CD4-positive, alpha-beta T cell treated with Interleukin-2 at 100 ng/mL for 4 hours (primary cell): ENCODE measurements at regions not wholly inside any gene's neighbourhood (a gene's known extent, or its start where the extent isn't known, plus 50 kb on each side); places are given as distances from the start of the nearest gene placed in this dataset.
"Not testable (repeated sequence)": the region's sequence is repeated elsewhere in the genome, so short reads cannot be mapped to it uniquely, and the experiment has no call there.

Experiments
- DNase-seq: peaks from one replicate; pipeline ENCODE4 v3.0.0-alpha.2; 2020; ENCODE audit warnings: low spot score

DNA sequence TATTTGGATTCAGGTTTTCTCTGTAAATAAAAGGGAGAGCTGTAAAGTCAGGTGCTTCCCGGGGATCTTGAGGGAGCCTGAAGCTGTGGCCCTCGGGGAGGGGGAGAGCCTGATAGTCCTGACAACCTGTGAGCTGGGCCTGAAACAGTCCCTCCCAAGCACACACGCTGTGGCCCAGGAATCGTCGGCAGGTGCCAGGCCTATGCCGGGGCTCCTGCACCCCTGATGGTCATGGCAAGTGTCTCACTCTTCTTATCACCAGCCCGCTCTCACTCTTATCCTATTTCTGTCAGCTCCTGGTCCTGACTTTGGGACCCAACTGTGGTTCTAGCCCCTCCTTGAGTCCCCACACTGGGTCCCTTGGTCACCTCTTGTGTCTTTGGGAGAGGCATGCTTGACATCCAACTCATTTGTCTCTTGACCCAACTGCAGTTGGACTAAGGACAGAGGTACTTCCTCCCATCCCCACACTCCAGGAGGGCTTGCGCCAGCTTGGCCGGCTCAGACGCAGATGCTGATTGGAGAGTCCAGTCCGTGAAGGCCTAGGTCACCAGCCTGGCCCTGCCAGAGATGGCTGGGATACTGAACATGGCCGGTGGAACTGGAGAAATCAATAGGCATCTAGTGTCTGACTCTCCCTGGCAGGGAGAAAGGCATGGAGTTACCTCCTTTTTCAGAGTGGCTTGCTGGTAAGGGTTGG, 170.5 kb upstream of the WSCD1 start:
- DNase-seq, result no peak

DNA sequence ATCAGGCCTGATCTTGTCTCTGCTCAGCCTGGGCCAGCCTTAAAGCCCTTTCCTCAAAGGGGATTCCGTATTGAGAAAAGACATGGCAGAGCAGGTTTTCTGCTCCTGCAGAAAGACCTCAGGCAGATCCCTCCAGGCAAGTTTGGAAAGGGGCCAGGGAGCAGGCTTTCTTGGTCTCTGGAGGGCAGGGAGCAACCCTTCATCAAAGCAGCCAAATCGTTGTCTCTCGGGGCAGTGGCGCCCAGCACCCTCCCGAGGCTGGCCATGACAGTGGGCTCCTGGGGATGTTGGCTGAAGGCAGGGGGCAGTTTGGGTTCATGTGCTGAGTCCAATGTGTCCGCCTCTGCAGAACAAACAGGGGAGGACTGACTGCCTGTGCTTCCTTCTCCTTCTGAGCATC, 168.4 kb upstream of the WSCD1 start:
- no peak for DNase-seq

DNA sequence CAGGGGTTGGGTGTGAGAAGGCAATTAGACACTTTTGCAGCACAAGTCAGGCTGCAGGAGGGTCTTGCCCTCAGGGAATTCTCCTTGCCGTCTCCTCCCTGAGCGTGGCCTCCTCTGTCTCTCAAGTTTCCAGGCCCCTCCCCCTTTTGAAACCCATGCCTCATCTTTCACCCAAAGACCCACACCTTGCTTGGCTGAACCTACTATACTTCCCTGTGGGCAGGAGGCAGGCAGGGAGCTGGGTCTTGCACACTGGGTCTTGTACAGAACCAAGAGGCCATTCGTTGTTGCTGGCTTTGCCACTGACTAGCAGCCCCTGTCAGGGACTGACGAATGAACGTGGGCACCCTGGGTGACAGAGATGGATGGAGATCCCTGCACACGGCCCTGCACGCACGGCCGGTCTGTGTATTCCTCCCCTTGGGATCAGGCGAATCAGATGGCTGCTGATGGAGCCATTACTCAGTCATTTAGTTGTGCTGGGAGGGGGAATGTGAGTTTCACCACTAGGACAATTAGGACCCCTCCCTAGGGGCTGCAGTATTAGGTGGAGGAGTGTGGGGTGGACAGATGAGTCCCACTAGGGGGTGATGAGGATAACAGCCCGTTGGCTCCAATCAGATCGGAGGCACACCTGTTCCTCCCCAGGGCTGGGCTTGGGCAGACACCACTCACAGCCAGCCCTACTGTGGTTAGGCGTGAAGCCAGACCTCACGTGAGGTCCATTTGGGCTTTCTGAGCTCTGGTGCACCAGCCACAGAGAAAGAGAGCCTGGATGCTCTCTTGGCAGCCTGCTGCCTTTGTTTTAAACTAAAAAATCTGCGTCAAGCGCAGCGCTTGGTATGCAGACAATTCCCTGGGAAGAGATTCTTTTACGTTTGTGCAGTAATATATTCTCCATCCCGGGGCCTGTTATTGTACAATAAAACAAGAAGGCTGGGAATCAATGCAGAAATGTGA, 167.7 kb upstream of the WSCD1 start:
- no peak for DNase-seq

DNA sequence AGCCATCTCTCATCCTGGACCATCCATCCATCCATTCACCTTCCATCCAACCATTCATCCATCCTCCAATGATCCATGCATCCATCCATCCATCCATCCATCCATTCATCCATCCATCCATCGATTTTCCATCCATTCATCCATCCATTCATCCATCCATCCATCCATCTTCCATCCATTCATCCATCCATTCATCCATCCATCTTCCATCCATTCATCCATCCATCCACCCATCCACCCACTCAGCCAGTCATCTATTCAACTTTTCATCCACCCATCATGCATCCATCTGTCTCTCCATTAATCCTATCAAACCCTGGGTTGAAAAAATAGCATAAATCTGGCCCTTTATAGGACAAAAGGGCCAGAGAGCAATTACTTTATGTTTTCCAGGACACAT, 158.3 kb upstream of the WSCD1 start:
- no peak for DNase-seq

DNA sequence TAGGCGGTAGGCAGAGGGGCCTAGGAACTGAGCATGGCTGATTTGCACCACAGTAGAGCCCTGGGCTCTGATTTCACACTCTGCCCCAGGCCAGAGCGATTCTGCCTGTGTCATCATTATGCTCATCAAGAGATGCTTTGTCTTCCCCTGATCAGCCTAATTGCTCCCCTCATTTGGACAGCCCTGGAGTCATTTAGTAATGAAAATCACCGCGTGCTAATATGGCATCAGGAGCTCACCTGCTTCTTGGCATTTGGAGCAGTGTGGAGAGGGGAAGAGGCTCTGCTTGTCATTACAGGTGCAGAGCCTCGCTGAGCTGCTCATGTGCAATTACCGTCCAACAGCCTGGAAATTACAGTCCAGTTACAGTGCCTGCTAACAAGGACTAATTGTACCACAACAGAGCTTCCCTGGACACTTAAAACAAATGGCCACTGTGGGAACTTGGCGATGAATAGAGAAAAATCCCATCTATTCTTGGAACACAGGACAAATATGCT, 157.1 kb upstream of the WSCD1 start:
- DNase-seq, result no peak

DNA sequence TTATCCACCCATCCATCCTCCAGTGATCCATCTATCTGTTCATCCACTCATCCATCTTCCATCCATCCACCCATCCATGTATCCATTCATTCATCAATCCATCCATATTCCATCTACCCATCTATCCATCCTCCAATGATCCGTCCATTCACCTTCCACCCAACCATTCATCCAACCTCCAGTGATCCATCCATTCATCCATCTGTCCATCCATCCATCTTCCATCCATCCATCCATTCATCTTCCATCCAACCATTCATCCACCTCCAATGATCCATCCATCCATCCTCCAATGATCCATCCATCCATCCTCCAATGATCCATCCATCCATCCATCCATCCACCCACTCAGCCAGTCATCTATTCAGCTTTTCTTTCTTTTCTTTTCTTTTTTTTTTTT, 156.5 kb upstream of the WSCD1 start:
- no peak for DNase-seq

DNA sequence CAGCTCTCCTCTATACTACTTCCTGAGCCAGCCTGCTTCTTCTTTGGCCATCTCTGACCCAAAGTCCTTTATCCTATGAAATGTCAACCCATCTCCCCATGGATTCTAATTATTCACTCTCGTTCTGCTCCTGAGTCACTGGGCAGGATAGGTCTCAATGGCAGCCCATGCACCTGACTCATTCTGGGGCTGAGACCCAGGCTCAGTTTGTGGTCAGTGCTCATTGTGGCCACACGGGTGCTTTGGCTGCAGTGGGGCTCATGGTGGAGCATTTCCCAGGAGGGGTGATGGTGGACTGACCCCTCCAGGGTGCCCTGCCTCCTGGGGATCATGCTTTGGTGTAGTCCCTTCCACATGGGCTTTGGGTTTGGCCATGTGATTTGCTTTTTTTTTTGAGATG, 154.8 kb upstream of the WSCD1 start:
- DNase-seq, result no peak

DNA sequence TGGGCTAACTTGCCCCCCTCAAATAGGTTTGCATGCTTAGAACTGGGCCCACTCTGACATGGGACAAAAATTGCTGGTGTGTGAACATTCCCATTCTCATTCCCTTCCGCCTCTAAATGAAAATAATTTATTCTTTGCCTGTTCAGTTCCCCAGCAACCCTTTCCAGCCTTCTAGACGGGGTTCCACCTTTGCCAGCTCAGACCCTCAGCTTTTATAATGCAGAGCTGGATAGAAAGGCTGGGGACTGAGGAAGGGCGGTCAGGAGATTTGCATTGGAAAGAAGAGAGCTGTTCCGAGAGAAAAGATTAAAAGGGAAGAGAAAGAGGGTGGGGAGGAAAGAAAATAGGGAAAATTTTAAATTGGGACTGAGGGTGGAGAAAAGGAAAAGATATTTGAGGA, 151.1 kb upstream of the WSCD1 start:
- DNase-seq, result no peak

DNA sequence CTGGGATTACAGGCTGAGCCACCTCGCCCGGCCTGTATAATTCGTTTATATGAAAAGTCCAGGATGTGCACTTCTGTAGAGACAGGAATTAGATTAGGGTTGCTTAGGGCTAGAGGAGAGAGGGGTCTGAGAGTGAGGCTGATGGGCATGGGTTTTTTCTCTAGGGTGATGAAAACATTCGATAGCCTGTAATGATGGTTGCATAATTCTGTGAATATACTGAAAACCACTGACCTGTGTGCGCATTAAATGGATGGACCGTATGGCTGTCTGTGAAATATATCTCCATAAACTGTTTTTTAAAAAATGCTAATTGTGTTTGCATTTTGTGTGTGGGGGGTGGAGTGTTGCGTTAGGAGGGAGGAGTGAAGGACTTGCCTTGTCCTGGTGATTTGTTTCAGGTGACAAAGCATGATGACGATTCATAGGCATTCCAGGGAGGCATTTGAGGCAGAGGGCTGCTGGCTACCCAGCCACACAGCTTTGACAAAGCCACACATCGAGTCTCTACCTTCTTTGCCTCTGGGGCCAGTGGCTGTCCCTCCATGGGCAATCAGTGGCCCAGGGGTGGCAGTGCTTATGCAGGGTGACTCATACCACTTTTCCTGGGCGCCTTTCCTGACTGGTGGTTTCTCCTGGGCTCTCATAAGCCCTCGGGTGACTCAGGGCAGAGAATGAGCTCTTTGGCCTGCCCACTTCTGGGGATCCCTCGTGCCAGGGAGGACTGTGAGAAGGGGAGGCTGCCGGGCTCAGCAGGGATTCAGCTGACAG, 148.5 kb upstream of the WSCD1 start:
- no peak for DNase-seq

DNA sequence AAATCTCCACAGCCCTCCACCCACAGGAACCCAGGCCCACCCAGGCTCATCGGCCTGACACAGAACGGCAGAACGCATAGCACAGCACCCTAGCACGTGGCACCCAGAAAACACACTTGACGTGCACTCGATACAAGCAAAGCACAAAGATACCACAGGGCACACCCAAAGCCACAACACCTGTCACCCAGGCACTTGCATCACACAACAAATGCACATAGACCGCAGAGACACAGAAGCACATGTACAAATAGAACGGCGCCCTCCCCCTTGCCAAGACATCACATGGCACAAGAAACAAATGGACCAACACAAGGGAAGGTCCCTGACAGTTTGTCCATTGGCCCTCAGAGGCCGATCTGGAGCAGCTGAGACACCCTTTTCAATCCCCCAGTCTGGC, 147.7 kb upstream of the WSCD1 start:
- no peak for DNase-seq

DNA sequence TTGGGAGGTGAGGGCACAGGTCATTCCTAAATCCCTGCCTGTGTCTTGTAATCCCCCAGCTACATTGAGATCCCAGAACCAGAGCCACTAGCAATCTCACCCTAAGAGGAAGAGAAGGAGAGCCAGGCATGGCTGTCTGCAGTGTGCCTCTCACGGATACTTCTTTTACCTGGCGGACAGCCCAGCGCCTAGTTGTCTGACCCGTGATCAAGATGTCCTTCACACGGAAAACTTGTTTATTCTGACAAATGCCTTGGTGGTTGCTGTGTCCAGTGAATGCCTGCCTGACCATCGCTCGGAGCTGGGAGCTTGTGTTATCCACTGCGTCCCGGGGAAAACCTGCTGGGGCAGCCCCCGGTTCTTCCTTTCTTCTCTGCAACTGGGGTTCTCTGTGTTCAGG, 140.5 kb upstream of the WSCD1 start:
- DNase-seq, result no peak

DNA sequence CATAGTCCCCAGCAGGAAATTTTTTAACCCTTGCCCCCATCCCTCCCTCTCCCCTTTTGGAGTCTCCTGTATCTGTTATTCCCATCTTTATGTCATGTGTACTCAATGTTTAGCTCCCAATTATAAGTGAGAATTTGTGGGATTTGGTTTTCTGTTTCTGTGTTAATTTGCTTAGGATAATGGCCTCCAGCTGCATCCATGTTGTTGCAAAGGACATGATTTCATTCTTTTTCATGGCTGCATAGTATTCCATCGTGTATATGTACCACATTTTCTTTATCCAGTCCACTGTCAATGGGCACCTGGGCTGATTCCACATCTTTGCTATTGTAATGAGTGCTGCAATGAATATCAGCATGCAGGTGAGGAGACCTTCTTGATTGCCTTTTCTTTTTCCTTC, 139.6 kb upstream of the WSCD1 start:
- DNase-seq, result not testable (repeated sequence)

DNA sequence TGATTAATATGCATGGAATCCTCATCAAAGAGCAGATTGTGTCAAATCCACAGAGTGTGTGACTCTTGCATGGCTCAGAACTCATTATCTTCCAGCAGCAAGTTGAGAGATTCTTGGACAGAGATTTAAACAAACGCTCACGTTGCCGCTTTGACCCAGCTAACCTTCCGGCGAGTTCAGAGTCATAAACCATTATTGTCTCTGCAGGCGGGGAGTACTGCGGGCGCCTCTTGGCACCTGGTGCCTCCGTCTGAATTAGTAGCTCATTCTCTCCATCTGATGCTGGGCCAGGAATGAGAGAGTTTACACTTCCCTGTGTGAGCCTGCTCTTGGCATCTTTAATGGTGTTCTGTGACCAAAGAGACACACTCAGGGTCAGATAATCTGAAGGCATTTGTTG, 138.6 kb upstream of the WSCD1 start:
- no peak for DNase-seq

DNA sequence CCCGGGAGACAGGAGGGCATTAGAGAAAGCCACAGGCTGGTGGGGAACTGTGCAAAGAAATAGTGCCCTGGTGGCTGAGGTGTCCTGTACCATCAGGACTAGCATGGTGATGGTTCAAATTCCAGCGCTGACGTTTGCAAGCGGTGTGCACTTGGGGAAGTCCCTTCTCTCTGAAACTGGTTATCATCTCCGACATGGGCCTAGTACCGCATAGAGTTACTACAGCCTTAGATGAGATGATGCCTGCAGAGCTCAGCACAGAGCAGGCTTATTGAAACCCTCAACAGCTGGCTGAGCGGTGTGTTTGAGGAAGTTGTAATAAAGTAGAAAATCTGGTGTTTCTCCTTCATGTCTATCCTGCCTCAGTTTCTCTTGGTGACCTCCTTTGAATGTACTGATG, 136.7 kb upstream of the WSCD1 start:
- no peak for DNase-seq

DNA sequence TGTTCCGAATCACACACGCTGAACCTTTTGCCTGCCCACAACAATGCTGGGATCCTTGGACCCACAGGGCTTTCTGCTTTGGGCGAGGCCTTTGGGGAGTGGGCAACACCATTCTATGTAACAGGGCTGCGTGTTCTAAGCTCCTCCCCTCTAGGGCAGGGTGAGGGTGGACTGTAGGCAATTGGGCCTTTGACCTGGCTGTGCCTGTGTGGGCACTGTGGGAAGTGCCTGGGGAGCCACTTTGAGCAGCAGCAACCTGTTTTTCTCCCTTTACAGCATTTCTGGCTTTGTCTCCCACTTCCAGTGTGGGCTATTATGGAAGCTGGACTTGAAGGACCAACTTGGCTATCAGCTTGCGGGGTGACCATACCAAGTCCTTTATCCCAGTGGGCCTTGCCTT, 128.9 kb upstream of the WSCD1 start:
- no peak for DNase-seq

DNA sequence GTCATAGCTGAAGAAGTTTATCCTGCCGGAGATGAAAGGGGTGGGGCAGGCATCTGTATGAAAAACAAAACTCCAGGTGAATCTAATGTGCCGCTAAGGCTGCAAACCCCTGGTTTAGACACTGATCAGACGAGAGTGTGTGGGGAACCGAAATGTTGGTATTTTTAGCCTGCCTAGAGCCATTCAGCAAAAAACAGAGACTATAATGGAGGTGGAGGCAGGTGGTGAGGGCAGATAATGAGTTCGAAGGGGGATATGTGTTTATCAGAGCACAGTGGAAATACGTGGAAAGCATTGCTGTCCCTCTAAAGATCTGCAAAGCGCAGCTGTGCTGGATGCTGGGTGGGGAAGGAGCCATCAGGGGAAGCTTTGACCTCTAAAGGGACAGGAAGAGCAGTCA, 127.5 kb upstream of the WSCD1 start:
- no peak for DNase-seq

DNA sequence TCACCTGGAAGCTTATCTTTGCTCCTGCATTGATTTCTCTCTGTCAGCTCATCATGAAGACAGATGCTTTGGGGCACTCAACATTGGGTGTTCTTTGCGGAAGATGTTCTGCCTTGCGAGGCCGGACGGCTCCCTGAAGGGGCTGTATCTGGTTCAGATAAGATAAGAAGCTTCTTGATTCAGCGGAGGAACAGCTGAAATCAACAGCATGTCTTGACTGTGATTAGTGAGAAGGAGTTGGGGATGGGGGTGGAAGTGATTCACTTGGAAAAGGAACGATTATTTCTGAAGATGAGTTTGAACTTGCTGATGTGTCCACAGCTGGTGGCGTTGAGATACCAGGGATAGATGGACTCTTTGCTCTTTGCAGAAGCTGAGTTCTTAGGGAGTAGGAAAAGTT, 126.9 kb upstream of the WSCD1 start:
- no peak for DNase-seq

DNA sequence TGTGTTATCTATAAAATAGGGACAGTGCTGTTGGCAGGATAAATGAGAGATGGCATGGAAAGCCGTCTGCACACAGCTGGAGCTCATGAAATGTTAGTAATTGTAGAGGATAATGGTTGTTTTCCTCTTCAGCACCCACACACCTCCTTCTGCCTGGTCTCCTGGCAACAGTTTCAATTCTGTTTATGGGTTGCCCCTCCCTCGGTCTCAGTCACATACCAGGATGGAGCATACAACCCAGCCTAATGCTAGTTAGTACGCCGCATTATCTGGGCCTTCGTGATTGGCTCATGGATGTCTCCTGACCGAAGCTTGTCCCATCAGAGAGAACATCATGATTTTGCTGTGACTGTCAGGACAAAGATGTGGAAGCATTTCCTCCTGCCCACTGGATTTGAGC, 126.2 kb upstream of the WSCD1 start:
- DNase-seq, result no peak

DNA sequence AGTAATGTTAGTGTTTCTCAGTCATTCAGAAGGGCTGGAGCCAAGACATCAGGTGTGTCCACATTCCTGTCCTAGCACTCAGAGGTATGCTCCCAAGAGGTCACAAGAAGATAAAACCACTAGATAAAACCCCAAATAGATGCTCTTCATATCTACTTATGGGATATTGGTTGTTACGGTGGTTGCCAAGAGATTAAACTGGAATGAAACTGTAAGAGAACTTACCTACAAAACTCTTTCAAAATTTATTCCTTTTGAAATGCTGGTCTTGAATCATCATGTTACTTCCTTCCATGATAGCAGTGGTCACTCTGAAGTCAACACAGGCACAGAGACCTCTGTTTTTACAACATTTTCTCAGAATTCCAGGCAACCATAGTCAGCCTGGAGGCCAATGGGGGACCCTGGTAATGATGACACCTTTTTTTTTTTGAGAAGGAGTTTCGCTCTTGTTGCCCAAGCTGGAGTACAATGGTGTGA, 122.4 kb upstream of the WSCD1 start:
- DNase-seq, result no peak

DNA sequence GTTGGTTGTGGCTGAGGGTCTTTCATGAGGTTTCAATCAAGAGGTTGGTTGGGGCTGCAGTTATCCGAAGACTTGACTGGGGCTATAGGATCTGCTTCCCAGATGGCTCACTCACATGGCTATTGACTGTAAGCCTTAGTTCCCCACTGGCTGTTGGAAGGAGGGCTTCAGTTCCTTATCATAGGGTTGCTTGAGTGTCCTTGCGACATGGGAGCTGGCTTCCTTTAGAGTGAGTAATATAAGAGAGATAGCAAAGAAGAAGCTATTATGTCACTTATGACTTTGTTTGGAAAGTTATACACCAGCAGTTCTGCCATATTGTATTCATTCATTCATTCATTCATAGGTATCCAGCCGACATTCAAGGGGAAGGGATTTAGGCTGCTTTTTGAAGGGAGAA, 121.4 kb upstream of the WSCD1 start:
- DNase-seq, result no peak

DNA sequence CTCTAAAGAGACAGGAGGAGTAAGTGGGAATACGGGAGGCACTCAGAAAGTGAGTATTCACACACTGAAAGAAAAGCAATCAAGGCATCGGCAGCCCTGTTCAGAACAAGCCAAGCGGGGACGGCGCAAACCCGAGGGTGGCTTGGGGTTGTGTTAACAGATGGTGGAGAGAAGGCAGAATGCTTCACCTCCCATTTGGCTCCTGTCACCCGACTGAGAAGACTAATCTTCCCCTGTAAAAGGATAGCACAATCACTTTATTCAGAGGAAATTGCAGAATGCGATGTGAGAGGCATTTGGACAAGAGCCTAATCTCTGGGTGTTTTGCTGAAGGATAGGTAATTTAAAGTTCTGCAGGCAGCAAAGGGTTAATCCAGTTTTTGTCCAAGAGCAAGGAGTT, 119.3 kb upstream of the WSCD1 start:
- DNase-seq, result no peak

DNA sequence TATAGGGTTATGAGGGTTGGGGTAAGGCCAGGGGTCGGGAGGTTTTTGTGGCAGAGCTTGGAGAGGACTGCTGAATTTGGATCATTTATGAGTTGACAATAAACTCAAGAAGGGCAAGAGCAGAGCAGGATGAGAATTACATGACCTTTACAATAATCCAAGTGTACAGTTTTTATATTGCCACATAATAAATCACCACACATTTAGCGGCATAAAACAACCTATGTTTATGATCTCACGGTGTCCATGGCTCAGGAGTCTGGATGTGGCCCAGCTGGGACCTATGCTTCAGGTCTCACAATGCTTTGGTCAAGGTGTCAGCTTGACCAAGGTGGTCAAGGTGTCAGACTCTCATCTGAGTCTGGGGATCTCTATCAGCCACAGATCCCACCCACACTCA, 118.3 kb upstream of the WSCD1 start:
- DNase-seq, result no peak

DNA sequence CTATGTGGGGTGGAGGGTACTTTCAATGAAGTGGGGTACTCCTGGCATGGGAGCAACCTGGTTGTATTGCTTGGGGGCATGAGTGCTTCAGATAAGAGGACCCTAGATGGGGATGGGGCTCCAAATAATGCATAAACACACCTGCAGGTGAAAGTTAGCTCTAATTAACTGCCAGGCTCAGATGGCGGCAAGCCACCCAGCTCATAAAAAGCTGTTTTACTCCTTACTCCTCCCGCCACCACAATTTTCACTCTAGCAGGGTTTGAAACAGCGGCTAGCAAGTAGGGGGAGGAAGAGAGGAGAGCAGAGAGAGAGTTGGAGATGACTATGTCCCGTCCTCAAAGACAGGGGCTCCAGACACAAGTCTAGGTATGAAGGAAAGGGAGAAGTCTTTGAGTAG, 117.7 kb upstream of the WSCD1 start:
- no peak for DNase-seq
